ENCODE measurements at regions not wholly inside any gene's neighbourhood (a gene's known extent, or its start where the extent isn't known, plus 50 kb on each side); places are given as distances from the start of the nearest gene placed in this dataset.

- intact Hi-C loops (cut with DNase I; ENCODE audit: low total_unique reads): no loop called here
- no peak overlapping the region for H3K4me3 ChIP-seq
- TF ChIP-seq CTCF (IDR thresholded peaks at IDR 0.05): no peak
- TF ChIP-seq POLR2A (IDR thresholded peaks at IDR 0.05): no peak
- no peak for TF ChIP-seq POLR2AphosphoS5 (IDR thresholded peaks at IDR 0.05)
- no peaks in the 10 kb centered on the region for H3K9me3 ChIP-seq
- no peak for DNase-seq (ENCODE audit: low spot score in 2 of 2)
- no peaks in the 10 kb centered on the region for H3K36me3 ChIP-seq
- no peaks in the 10 kb centered on the region for H3K4me1 ChIP-seq
- H3K27me3 ChIP-seq: no peaks in the 10 kb centered on the region
- H3K27ac ChIP-seq: no peak overlapping the region
Measured at GRCh38 chr11:42591841-42592240, 720.0 kb upstream of the API5 start.

- no peak for DNase-seq (ENCODE audit: low spot score in 2 of 2)
- no peaks in the 10 kb centered on the region for H3K36me3 ChIP-seq
- no peak overlapping the region for H3K4me3 ChIP-seq
- no peak overlapping the region for H3K27ac ChIP-seq
- intact Hi-C loops (cut with DNase I; ENCODE audit: low total_unique reads): no loop called here
- H3K4me1 ChIP-seq: no peaks in the 10 kb centered on the region
- H3K27me3 ChIP-seq: no peaks in the 10 kb centered on the region
- H3K9me3 ChIP-seq: no peaks in the 10 kb centered on the region
- TF ChIP-seq POLR2AphosphoS5 (IDR thresholded peaks at IDR 0.05): no peak
- TF ChIP-seq CTCF (IDR thresholded peaks at IDR 0.05): no peak
- no peak for TF ChIP-seq POLR2A (IDR thresholded peaks at IDR 0.05)
Measured at GRCh38 chr11:42593441-42593840, 718.4 kb upstream of the API5 start.

- no peak for DNase-seq (ENCODE audit: low spot score in 2 of 2)
- Histone ChIP-seq H3K9me3 (no peaks in the 10 kb centered on the region), H3K27me3 (no peaks in the 10 kb centered on the region), H3K4me3 (no peak overlapping the region), H3K36me3 (no peaks in the 10 kb centered on the region), H3K27ac (no peak overlapping the region), H3K4me1 (no peaks in the 10 kb centered on the region)
- no peak for TF ChIP-seq POLR2AphosphoS5 (IDR thresholded peaks at IDR 0.05)
- TF ChIP-seq POLR2A (IDR thresholded peaks at IDR 0.05): no peak
- TF ChIP-seq CTCF (IDR thresholded peaks at IDR 0.05): no peak
- intact Hi-C loops (cut with DNase I; ENCODE audit: low total_unique reads): no loop called here
Measured at GRCh38 chr11:42595876-42596275, 715.9 kb upstream of the API5 start.

- intact Hi-C loops (cut with DNase I; ENCODE audit: low total_unique reads): no loop called here
- Histone ChIP-seq H3K27ac (no peak overlapping the region), H3K27me3 (no peaks in the 10 kb centered on the region), H3K4me3 (no peak overlapping the region), H3K9me3 (no peaks in the 10 kb centered on the region), H3K4me1 (no peaks in the 10 kb centered on the region), H3K36me3 (no peaks in the 10 kb centered on the region)
- DNase-seq (ENCODE audit: low spot score in 2 of 2): no peak
- TF ChIP-seq POLR2A (IDR thresholded peaks at IDR 0.05): no peak
- TF ChIP-seq POLR2AphosphoS5 (IDR thresholded peaks at IDR 0.05): no peak
- TF ChIP-seq CTCF (IDR thresholded peaks at IDR 0.05): no peak
Measured at GRCh38 chr11:42596576-42597145, 715.1 kb upstream of the API5 start.

- no peaks in the 10 kb centered on the region for H3K4me1 ChIP-seq
- intact Hi-C loops (cut with DNase I; ENCODE audit: low total_unique reads): no loop called here
- H3K4me3 ChIP-seq: no peak overlapping the region
- DNase-seq (ENCODE audit: low spot score in 2 of 2): no peak
- H3K9me3 ChIP-seq: no peaks in the 10 kb centered on the region
- no peak for TF ChIP-seq POLR2A (IDR thresholded peaks at IDR 0.05)
- no peak for TF ChIP-seq CTCF (IDR thresholded peaks at IDR 0.05)
- no peak for TF ChIP-seq POLR2AphosphoS5 (IDR thresholded peaks at IDR 0.05)
- H3K27me3 ChIP-seq: no peaks in the 10 kb centered on the region
- no peaks in the 10 kb centered on the region for H3K36me3 ChIP-seq
- no peak overlapping the region for H3K27ac ChIP-seq
Measured at GRCh38 chr11:42598341-42598740, 713.5 kb upstream of the API5 start.
